ENCODE measurements at regions not wholly inside any gene's neighbourhood (a gene's known extent, or its start where the extent isn't known, plus 50 kb on each side); places are given as distances from the start of the nearest gene placed in this dataset.

- Histone ChIP-seq H3K79me2 (ENCODE audit: control insufficient read depth, insufficient read depth, low read length) (no peaks in the 10 kb centered on the region), H2AFZ (ENCODE audit: low read length) (no peak overlapping the region), H3K4me3 (replicated peaks in 1 of 4; ENCODE audit: control extremely low read depth in 1 of 4, insufficient read depth in 1 of 4, low read depth in 3 of 4, low read length in 4 of 4) (no peak overlapping the region), H4K20me1 (ENCODE audit: control insufficient read depth, extremely low read depth, insufficient read depth, low read length) (no peaks in the 10 kb centered on the region), H3K27me3 (ENCODE audit: control insufficient read depth, insufficient read depth, low read length) (no peaks in the 10 kb centered on the region), H3K36me3 (ENCODE audit: control insufficient read depth, insufficient read depth, low read length) (no peaks in the 10 kb centered on the region), H3K4me1 (ENCODE audit: control insufficient read depth, extremely low read depth, insufficient read depth, low read length) (no peaks in the 10 kb centered on the region), H3K4me2 (ENCODE audit: extremely low read depth, insufficient read depth, low read length) (no peak overlapping the region), H3K9ac (ENCODE audit: insufficient read depth, low read length) (no peak overlapping the region), H3K9me3 (ENCODE audit: control insufficient read depth, insufficient read depth, low read depth, low read length) (no peaks in the 10 kb centered on the region), H3K27ac (ENCODE audit: insufficient read depth, low read length) (no peak overlapping the region)
- DNase-seq (ENCODE audit: low read depth in 2 of 2) = no peak
- TF ChIP-seq CTCF (conservative IDR thresholded peaks at IDR 0.05 in 1 of 2, IDR thresholded peaks at IDR 0.05 in 1 of 2; ENCODE audit: low read depth in 1 of 2, low read length in 2 of 2) = no peak
- TF ChIP-seq EZH2 (IDR thresholded peaks at IDR 0.05; ENCODE audit: low read length, missing control alignments) = no peak
Observed at GRCh38 chr7:56493196-56493595, 377.0 kb upstream of the NUPR2 start.

GRCh38 chr7:56491636-56492425 is 375.6 kb upstream of the NUPR2 start:
- no peak for DNase-seq (ENCODE audit: low read depth in 2 of 2)
- no peaks in the 10 kb centered on the region for H4K20me1 ChIP-seq (ENCODE audit: control insufficient read depth, extremely low read depth, insufficient read depth, low read length)
- H3K4me1 ChIP-seq (ENCODE audit: control insufficient read depth, extremely low read depth, insufficient read depth, low read length) = no peaks in the 10 kb centered on the region
- TF ChIP-seq EZH2 (IDR thresholded peaks at IDR 0.05; ENCODE audit: low read length, missing control alignments) (no peak), CTCF (conservative IDR thresholded peaks at IDR 0.05 in 1 of 2, IDR thresholded peaks at IDR 0.05 in 1 of 2; ENCODE audit: low read depth in 1 of 2, low read length in 2 of 2) (no peak)
- H3K4me2 ChIP-seq (ENCODE audit: extremely low read depth, insufficient read depth, low read length) = no peak overlapping the region
- no peaks in the 10 kb centered on the region for H3K27me3 ChIP-seq (ENCODE audit: control insufficient read depth, insufficient read depth, low read length)
- no peaks in the 10 kb centered on the region for H3K36me3 ChIP-seq (ENCODE audit: control insufficient read depth, insufficient read depth, low read length)
- no peak overlapping the region for H3K9ac ChIP-seq (ENCODE audit: insufficient read depth, low read length)
- H3K4me3 ChIP-seq (replicated peaks in 1 of 4; ENCODE audit: control extremely low read depth in 1 of 4, insufficient read depth in 1 of 4, low read depth in 3 of 4, low read length in 4 of 4) = no peak overlapping the region
- no peaks in the 10 kb centered on the region for H3K9me3 ChIP-seq (ENCODE audit: control insufficient read depth, insufficient read depth, low read depth, low read length)
- H2AFZ ChIP-seq (ENCODE audit: low read length) = no peak overlapping the region
- no peaks in the 10 kb centered on the region for H3K79me2 ChIP-seq (ENCODE audit: control insufficient read depth, insufficient read depth, low read length)
- H3K27ac ChIP-seq (ENCODE audit: insufficient read depth, low read length) = no peak overlapping the region

GRCh38 chr7:56483861-56484550 is 367.8 kb upstream of the NUPR2 start:
- no peak overlapping the region for H3K4me2 ChIP-seq (ENCODE audit: extremely low read depth, insufficient read depth, low read length)
- no peak overlapping the region for H3K4me3 ChIP-seq (replicated peaks in 1 of 4; ENCODE audit: control extremely low read depth in 1 of 4, insufficient read depth in 1 of 4, low read depth in 3 of 4, low read length in 4 of 4)
- H3K4me1 ChIP-seq (ENCODE audit: control insufficient read depth, extremely low read depth, insufficient read depth, low read length) = no peaks in the 10 kb centered on the region
- TF ChIP-seq CTCF (conservative IDR thresholded peaks at IDR 0.05 in 1 of 2, IDR thresholded peaks at IDR 0.05 in 1 of 2; ENCODE audit: low read depth in 1 of 2, low read length in 2 of 2) (no peak), EZH2 (IDR thresholded peaks at IDR 0.05; ENCODE audit: low read length, missing control alignments) (no peak)
- no peaks in the 10 kb centered on the region for H3K79me2 ChIP-seq (ENCODE audit: control insufficient read depth, insufficient read depth, low read length)
- no peaks in the 10 kb centered on the region for H3K9me3 ChIP-seq (ENCODE audit: control insufficient read depth, insufficient read depth, low read depth, low read length)
- H3K9ac ChIP-seq (ENCODE audit: insufficient read depth, low read length) = no peak overlapping the region
- no peak overlapping the region for H2AFZ ChIP-seq (ENCODE audit: low read length)
- H3K36me3 ChIP-seq (ENCODE audit: control insufficient read depth, insufficient read depth, low read length) = no peaks in the 10 kb centered on the region
- no peak overlapping the region for H3K27ac ChIP-seq (ENCODE audit: insufficient read depth, low read length)
- no peak for DNase-seq (ENCODE audit: low read depth in 2 of 2)
- no peaks in the 10 kb centered on the region for H3K27me3 ChIP-seq (ENCODE audit: control insufficient read depth, insufficient read depth, low read length)
- H4K20me1 ChIP-seq (ENCODE audit: control insufficient read depth, extremely low read depth, insufficient read depth, low read length) = no peaks in the 10 kb centered on the region
